ENCODE measurements at regions not wholly inside any gene's neighbourhood (a gene's known extent, or its start where the extent isn't known, plus 50 kb on each side); places are given as distances from the start of the nearest gene placed in this dataset.
"Not testable (repeated sequence)": the region's sequence is repeated elsewhere in the genome, so short reads cannot be mapped to it uniquely, and the experiment has no call there.

DNA sequence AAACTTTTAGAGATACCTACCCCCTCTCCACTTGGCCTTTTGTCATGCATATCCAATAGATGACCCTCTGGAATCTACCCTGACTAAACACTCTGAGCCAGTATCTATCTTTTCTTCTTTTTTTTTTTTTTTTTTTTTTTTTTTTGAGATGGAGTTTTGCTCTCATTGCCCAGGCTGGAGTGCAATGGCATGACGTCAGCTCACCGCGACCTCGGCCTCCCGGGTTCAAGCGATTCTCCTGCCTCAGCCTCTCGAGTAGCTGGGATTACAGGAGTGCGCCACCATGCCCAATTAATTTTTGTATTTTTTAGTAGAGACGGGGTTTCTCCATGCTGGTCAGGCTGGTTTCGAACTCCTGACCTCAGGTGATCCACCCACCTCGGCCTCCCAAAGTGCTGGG, 50.8 kb upstream of the GRIN2B start:
- POLR2A ChIA-PET; H3K36me3 Mint-ChIP-seq (ENCODE audit: low read depth); H3K27me3 Mint-ChIP-seq; H3K27ac Mint-ChIP-seq; intact Hi-C loops (cut with micrococcal nuclease); ATAC-seq; DNase-seq; H3K9me3 Mint-ChIP-seq; CTCF ChIA-PET; H3K4me1 Mint-ChIP-seq (ENCODE audit: low read depth); H3K4me3 Mint-ChIP-seq: not testable (repeated sequence)

DNA sequence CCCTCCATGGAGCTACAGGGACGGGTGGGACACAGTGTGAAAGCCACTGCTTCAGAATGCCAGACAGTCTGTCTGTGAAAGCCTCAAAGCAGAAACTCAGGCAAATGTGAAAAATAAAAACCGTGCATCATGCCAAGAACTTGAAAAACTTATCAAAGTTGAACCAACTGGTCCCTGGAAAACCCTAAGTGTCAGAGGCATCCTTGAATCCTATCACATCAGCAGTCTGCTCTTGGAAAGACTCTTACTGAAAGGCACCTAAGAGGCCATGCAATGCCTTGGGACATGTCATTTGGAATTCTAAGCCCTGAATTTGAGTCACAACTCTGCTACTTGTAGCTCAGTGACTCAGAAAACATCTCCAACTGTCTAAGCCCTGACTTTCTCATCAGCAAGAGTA, 62.4 kb upstream of the GRIN2B start:
- no peak overlapping the region for H3K4me3 Mint-ChIP-seq
- intact Hi-C loops (cut with micrococcal nuclease) = no loop called here

DNA sequence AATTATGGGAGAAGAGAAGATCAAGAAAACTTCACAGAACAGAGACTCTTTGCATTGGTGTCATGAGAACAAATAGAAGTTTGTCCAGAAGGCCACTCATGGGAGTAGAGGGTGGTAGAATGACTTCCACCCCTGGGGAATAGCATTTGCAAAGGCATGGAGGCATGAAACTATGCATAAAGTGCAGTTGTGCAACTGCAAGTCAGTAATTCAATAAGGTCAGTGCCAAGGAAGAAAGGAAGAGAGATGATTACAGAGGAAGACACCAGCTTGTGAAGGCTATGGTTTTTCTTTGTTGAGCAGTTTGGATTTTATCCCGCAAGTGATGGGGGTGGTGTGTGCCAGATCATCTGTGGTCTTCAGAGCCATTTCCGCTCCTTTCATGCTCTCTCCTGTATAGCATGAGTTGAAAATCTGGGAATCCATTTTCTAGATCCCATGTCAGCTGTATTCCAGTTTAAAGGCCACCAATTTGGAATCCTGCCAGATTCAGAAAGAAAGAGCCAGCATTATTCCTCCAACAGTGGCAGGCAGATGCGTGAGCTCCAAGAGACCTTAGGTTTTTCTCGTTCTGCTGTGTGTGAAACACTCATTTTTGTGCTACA, 67.6 kb upstream of the GRIN2B start:
- H3K27me3 Mint-ChIP-seq = peaks cover 2% of the 10 kb centered on the region
- H3K36me3 Mint-ChIP-seq (ENCODE audit: low read depth) = no peaks in the 10 kb centered on the region
- no peak for DNase-seq
- CTCF ChIA-PET = no interaction called here
- no peak overlapping the region for H3K27ac Mint-ChIP-seq
- intact Hi-C loops (cut with micrococcal nuclease) = no loop called here
- ATAC-seq = no peak
- no peak overlapping the region for H3K4me3 Mint-ChIP-seq
- TF ChIP-seq, protein P1, sequence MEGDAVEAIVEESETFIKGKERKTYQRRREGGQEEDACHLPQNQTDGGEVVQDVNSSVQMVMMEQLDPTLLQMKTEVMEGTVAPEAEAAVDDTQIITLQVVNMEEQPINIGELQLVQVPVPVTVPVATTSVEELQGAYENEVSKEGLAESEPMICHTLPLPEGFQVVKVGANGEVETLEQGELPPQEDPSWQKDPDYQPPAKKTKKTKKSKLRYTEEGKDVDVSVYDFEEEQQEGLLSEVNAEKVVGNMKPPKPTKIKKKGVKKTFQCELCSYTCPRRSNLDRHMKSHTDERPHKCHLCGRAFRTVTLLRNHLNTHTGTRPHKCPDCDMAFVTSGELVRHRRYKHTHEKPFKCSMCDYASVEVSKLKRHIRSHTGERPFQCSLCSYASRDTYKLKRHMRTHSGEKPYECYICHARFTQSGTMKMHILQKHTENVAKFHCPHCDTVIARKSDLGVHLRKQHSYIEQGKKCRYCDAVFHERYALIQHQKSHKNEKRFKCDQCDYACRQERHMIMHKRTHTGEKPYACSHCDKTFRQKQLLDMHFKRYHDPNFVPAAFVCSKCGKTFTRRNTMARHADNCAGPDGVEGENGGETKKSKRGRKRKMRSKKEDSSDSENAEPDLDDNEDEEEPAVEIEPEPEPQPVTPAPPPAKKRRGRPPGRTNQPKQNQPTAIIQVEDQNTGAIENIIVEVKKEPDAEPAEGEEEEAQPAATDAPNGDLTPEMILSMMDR (IDR thresholded peaks at IDR 0.05) = no peak
- H3K4me1 Mint-ChIP-seq (ENCODE audit: low read depth) = no peaks in the 10 kb centered on the region
- POLR2A ChIA-PET = no interaction called here
- H3K9me3 Mint-ChIP-seq = no peaks in the 10 kb centered on the region

More for the DNA sequence above, 62.4 kb upstream of the GRIN2B start:
- Mint-ChIP-seq H3K27ac (no peak overlapping the region), H3K9me3 (peaks cover 8% of the 10 kb centered on the region), H3K4me1 (ENCODE audit: low read depth) (no peaks in the 10 kb centered on the region), H3K27me3 (no peaks in the 10 kb centered on the region), H3K36me3 (ENCODE audit: low read depth) (no peaks in the 10 kb centered on the region)
- DNase-seq (no peak), ATAC-seq (no peak)
- POLR2A ChIA-PET = no interaction called here
- CTCF ChIA-PET = no interaction called here
- TF ChIP-seq, protein P1 (IDR thresholded peaks at IDR 0.05) = no peak

DNA sequence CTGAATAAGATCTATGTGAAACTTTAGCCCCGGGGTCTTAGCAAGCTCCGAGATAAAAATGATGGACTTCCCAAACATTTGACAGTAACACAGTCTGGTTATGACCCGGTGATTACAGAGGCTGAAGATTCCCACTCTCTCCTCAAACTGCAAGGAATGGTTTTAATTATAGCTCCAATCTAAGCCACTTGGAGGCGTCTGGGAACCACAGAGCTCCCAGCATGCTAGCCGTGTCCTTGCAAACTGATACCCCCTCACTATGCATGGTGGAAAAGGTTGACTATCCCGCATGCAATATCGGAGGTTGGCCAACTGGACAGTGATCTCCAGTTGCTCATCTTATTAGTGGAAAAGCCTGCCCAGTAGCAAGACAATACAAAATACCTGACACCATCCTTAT, 76.5 kb upstream of the GRIN2B start:
- POLR2A ChIA-PET = no interaction called here
- H3K27ac Mint-ChIP-seq = no peak overlapping the region

DNA sequence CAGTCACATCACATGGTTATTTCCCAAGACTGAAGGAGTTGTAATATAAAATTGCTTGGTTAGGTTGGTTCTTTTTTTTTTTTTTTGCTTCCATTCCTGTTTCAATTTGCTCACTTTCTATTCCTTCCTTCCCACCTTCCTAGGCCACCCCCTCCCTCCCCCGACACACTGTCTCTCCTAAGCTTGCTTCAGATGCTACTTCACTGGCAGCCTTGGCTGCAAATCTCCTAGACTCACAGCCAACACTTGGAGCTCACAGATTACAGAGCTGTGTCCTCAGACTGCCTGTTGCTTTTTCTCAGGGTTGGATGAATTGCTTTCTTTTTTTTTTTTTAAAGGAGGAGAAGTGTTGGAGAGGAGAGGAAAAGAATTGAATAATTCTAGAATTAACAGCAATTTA, 77.3 kb upstream of the GRIN2B start:
- CTCF ChIA-PET = no interaction called here
- DNase-seq (no peak), ATAC-seq (no peak)
- Mint-ChIP-seq H3K4me3 (no peak overlapping the region), H3K4me1 (ENCODE audit: low read depth) (no peaks in the 10 kb centered on the region), H3K36me3 (ENCODE audit: low read depth) (no peaks in the 10 kb centered on the region), H3K9me3 (no peaks in the 10 kb centered on the region), H3K27ac (no peak overlapping the region), H3K27me3 (peaks cover 3% of the 10 kb centered on the region)
- TF ChIP-seq, protein P1 (IDR thresholded peaks at IDR 0.05) = no peak
- intact Hi-C loops (cut with micrococcal nuclease) = no loop called here
- POLR2A ChIA-PET = no interaction called here

More for the DNA sequence above, 76.5 kb upstream of the GRIN2B start:
- no peaks in the 10 kb centered on the region for H3K4me1 Mint-ChIP-seq (ENCODE audit: low read depth)
- TF ChIP-seq, protein P1 (IDR thresholded peaks at IDR 0.05) = no peak
- no peak overlapping the region for H3K4me3 Mint-ChIP-seq
- H3K36me3 Mint-ChIP-seq (ENCODE audit: low read depth) = no peaks in the 10 kb centered on the region
- DNase-seq (no peak), ATAC-seq (no peak)
- peaks cover 3% of the 10 kb centered on the region for H3K27me3 Mint-ChIP-seq
- intact Hi-C loops (cut with micrococcal nuclease) = no loop called here
- CTCF ChIA-PET = no interaction called here
- H3K9me3 Mint-ChIP-seq = no peaks in the 10 kb centered on the region

DNA sequence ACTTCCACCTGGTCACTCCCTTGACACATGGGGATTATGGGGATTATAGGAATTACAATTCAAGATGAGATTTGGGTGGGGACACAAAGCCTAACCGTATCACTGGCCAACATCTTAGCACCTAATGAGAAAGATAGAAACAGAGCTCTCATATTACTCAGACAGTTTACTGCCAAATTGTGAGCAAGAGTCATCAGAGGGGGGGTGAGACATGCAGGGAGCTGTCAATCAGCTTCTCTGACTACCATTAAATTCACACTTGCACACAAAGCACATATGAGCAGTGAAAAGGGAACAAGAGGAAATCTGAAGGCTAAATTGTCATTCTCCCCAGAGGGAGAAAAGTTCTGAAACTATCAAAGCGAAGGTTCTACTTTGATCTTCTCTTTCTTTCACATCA, 78.1 kb upstream of the GRIN2B start:
- H3K36me3 Mint-ChIP-seq (ENCODE audit: low read depth) = no peaks in the 10 kb centered on the region
- peaks cover 3% of the 10 kb centered on the region for H3K27me3 Mint-ChIP-seq
- ChIA-PET POLR2A (no interaction called here), CTCF (no interaction called here)
- no peak overlapping the region for H3K4me3 Mint-ChIP-seq
- intact Hi-C loops (cut with micrococcal nuclease) = no loop called here
- DNase-seq = no peak
- H3K4me1 Mint-ChIP-seq (ENCODE audit: low read depth) = no peaks in the 10 kb centered on the region
- TF ChIP-seq, protein P1 (IDR thresholded peaks at IDR 0.05) = no peak
- no peaks in the 10 kb centered on the region for H3K9me3 Mint-ChIP-seq
- ATAC-seq = no peak
- no peak overlapping the region for H3K27ac Mint-ChIP-seq

Data from activated CD8-positive, alpha-beta T cell treated with anti-CD3 and anti-CD28 coated beads for 36 hours (primary cell).